Trophoblast cell (in vitro differentiated cells and primary cell): ENCODE measurements at regions not wholly inside any gene's neighbourhood (a gene's known extent, or its start where the extent isn't known, plus 50 kb on each side); places are given as distances from the start of the nearest gene placed in this dataset.

Experiments
- DNase-seq, 2 donors: peaks; one replicate each; pipeline ENCODE4 v3.0.0-alpha.2; 2016
- H2AFZ ChIP-seq: 2 replicates; pipeline ENCODE4 v1.6.1; 2013; ENCODE audit warnings: low read length, moderate library complexity, mild to moderate bottlenecking; ENCODE audit not compliant: insufficient read depth, poor library complexity
- H2AK5ac ChIP-seq: 2 replicates; pipeline ENCODE4 v1.6.1; 2013; ENCODE audit warnings: mild to moderate bottlenecking, low read length
- H2BK120ac ChIP-seq: 2 replicates; pipeline ENCODE4 v1.6.1; 2013; ENCODE audit warnings: low read length, mild to moderate bottlenecking, moderate library complexity; ENCODE audit not compliant: insufficient read depth, poor library complexity
- H2BK12ac ChIP-seq: 2 replicates; pipeline ENCODE4 v1.6.1; 2013; ENCODE audit warnings: mild to moderate bottlenecking, low read length, moderate library complexity
- H2BK5ac ChIP-seq: 2 replicates; pipeline ENCODE4 v1.6.1; 2013; ENCODE audit warnings: low read length, low read depth, moderate library complexity, mild to moderate bottlenecking; ENCODE audit not compliant: poor library complexity
- H3K14ac ChIP-seq: 2 replicates; pipeline ENCODE4 v1.6.1; 2013; ENCODE audit warnings: mild to moderate bottlenecking, low read length
- H3K18ac ChIP-seq: 2 replicates; pipeline ENCODE4 v1.6.1; 2013; ENCODE audit warnings: mild to moderate bottlenecking, low read length
- H3K23ac ChIP-seq: 2 replicates; pipeline ENCODE4 v1.6.1; 2013; ENCODE audit warnings: low read length
- H3K27ac ChIP-seq: 2 replicates; pipeline ENCODE4 v1.5.1; 2013; ENCODE audit warnings: low read depth, mild to moderate bottlenecking, inconsistent platforms, low read length, moderate library complexity
- H3K27me3 ChIP-seq: 2 replicates; pipeline ENCODE4 v1.6.1; 2013; ENCODE audit warnings: inconsistent platforms, mild to moderate bottlenecking, low read length, moderate library complexity; ENCODE audit not compliant: insufficient read depth
- H3K36me3 ChIP-seq, 2 experiments: 1 replicate in 1 of 2; 2 replicates in 1 of 2; pipeline ENCODE4 v1.6.1; 2013; ENCODE audit warnings: low read length in 2 of 2, mild to moderate bottlenecking in 2 of 2, moderate library complexity in 1 of 2; ENCODE audit not compliant: insufficient read depth in 2 of 2, control insufficient read depth in 1 of 2
- H3K4ac ChIP-seq: 2 replicates; pipeline ENCODE4 v1.6.1; 2013; ENCODE audit warnings: low read depth, mild to moderate bottlenecking, low read length, moderate library complexity
- H3K4me1 ChIP-seq, 2 experiments: 1 replicate in 1 of 2; 2 replicates in 1 of 2; pipeline ENCODE4 v1.6.1; 2013; ENCODE audit warnings: low read length in 2 of 2, mild to moderate bottlenecking in 2 of 2, moderate library complexity in 1 of 2; ENCODE audit not compliant: insufficient read depth in 2 of 2, control insufficient read depth in 1 of 2
- H3K4me2 ChIP-seq: 2 replicates; pipeline ENCODE4 v1.6.1; 2013; ENCODE audit warnings: inconsistent platforms, mild to moderate bottlenecking, low read length, moderate library complexity
- H3K4me3 ChIP-seq: 2 replicates; pipeline ENCODE4 v1.5.1; 2013; ENCODE audit warnings: mild to moderate bottlenecking, low read depth, low read length, inconsistent platforms
- H3K79me1 ChIP-seq: one replicate; pipeline ENCODE4 v1.6.1; 2013; ENCODE audit warnings: low read length
- H3K79me2 ChIP-seq: 2 replicates; pipeline ENCODE4 v1.6.1; 2013; ENCODE audit warnings: low read length, mild to moderate bottlenecking; ENCODE audit not compliant: control insufficient read depth, insufficient read depth, poor library complexity
- H3K9ac ChIP-seq: 2 replicates; pipeline ENCODE4 v1.6.1; 2013; ENCODE audit warnings: mild to moderate bottlenecking, low read length
- H3K9me3 ChIP-seq: 2 replicates; pipeline ENCODE4 v1.6.1; 2013; ENCODE audit warnings: low read depth, mild to moderate bottlenecking, control low read depth, inconsistent platforms, low read length; ENCODE audit not compliant: insufficient read depth
- H4K12ac ChIP-seq: 2 replicates; pipeline ENCODE4 v1.6.1; 2013; ENCODE audit warnings: low read depth, mild to moderate bottlenecking, low read length, moderate library complexity
- H4K8ac ChIP-seq: 2 replicates; pipeline ENCODE4 v1.6.1; 2013; ENCODE audit warnings: low read depth, mild to moderate bottlenecking, low read length, moderate library complexity
- H4K91ac ChIP-seq: one replicate; pipeline ENCODE4 v1.6.1; 2013; ENCODE audit warnings: low read depth, mild to moderate bottlenecking, low read length, moderate library complexity
- WGBS: extraction: QIAGEN DNeasy Blood & Tissue Kit; methylation state at CpG from one replicate; pipeline ENCODE4 v1.1.7; 2013; ENCODE audit warnings: missing lambda C conversion rate; ENCODE audit not compliant: insufficient read length, insufficient coverage; ENCODE audit errors: extremely low coverage; 5-methylcytosine and 5-hydroxymethylcytosine counted together

DNA sequence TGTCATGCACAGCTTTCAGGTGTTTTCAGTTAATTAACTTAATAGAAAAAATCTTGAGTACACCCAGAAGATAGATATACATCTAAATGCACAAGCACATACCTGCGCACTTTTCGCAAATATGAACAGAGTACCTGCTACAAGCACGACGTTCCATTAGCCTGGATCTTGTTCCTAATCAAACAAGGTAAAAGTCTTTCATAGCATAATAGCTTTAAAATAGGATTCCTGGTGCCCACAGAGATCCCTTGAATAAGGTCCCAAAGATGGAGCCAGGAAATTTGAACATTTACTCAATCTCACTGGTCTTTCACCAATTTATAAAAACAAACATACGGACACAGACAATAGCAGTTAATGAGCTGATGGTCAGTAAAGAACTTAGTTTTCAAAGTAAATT, 689.8 kb upstream of the CHORDC1 start:
- Histone ChIP-seq H2BK5ac (no peak overlapping the region), H3K9me3 (no peaks in the 10 kb centered on the region), H4K8ac (no peak overlapping the region), H3K18ac (no peak overlapping the region), H3K4ac (no peak overlapping the region), H2BK12ac (no peak overlapping the region), H3K14ac (no peak overlapping the region), H2AK5ac (no peak overlapping the region), H3K4me2 (no peak overlapping the region), H3K79me1 (no peaks in the 10 kb centered on the region), H3K4me1 (no peaks in the 10 kb centered on the region), H2AFZ (no peak overlapping the region), H2BK120ac (no peak overlapping the region), H3K9ac (no peak overlapping the region), H3K36me3 (no peaks in the 10 kb centered on the region), H4K12ac (no peak overlapping the region), H3K27ac (no peak overlapping the region), H3K79me2 (no peaks in the 10 kb centered on the region), H3K23ac (no peak overlapping the region), H3K4me3 (no peak overlapping the region), H4K91ac (no peak overlapping the region), H3K27me3 (no peaks in the 10 kb centered on the region)
- no CpG with 5 or more reads among the region's 5 CpGs for WGBS
- peak in 1 of 2 donors; percentile 5 for DNase-seq

DNA sequence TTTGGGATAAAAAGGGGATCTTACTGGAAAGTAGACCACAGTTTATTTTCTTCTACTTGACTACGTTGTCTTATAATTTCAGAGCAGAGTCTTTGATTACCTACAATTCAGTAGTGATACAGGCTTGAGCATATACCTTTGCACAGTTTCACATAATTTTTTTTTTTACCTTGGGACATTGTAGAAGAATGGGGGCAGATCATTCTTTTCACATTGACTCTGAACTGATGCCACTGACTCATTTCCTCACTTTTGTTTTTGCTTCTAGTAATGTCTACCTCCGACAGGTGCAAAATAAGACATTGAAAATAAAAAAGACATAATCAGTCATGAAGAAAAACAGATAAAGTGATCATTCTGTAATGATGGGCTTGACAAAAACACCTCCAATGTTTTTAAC, 688.3 kb upstream of the CHORDC1 start:
- no peak overlapping the region for H4K91ac ChIP-seq
- no peaks in the 10 kb centered on the region for H3K4me1 ChIP-seq
- DNase-seq: no peak
- no peaks in the 10 kb centered on the region for H3K79me1 ChIP-seq
- no peak overlapping the region for H2BK120ac ChIP-seq
- WGBS: no CpG with 5 or more reads among the region's 2 CpGs
- no peak overlapping the region for H3K27ac ChIP-seq
- H3K18ac ChIP-seq: no peak overlapping the region
- H3K23ac ChIP-seq: no peak overlapping the region
- H3K4me2 ChIP-seq: no peak overlapping the region
- H4K8ac ChIP-seq: no peak overlapping the region
- no peaks in the 10 kb centered on the region for H3K9me3 ChIP-seq
- no peaks in the 10 kb centered on the region for H3K27me3 ChIP-seq
- no peak overlapping the region for H3K14ac ChIP-seq
- no peak overlapping the region for H3K9ac ChIP-seq
- no peak overlapping the region for H2AK5ac ChIP-seq
- no peak overlapping the region for H4K12ac ChIP-seq
- H3K4me3 ChIP-seq: no peak overlapping the region
- H2BK12ac ChIP-seq: no peak overlapping the region
- no peak overlapping the region for H2BK5ac ChIP-seq
- H3K36me3 ChIP-seq: no peaks in the 10 kb centered on the region
- H3K79me2 ChIP-seq: no peaks in the 10 kb centered on the region
- no peak overlapping the region for H2AFZ ChIP-seq
- H3K4ac ChIP-seq: no peak overlapping the region

DNA sequence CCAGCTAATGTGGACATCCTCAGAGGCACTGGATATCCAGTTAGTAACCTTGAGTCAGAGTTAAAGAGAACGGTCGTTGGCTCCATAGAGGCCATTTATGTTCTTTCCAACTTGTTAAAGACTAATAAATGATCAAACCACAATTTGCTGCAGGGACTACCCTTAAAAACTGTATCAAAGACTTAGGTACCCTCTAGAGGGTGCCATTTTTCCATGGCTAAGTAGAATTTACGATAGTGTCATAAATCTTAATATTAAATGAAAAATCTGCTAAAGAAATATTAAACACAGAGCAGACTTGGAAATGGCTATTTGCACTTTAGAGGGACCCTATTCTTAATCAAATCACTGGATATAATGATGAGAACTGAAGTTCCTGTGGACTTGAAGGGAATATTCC, 685.2 kb upstream of the CHORDC1 start:
- Histone ChIP-seq H2BK12ac (no peak overlapping the region), H3K4ac (no peak overlapping the region), H4K8ac (no peak overlapping the region), H3K27ac (no peak overlapping the region), H3K79me1 (no peaks in the 10 kb centered on the region), H3K9ac (no peak overlapping the region), H2AK5ac (no peak overlapping the region), H3K4me2 (no peak overlapping the region), H3K4me1 (no peaks in the 10 kb centered on the region), H2BK120ac (no peak overlapping the region), H2AFZ (no peak overlapping the region), H3K23ac (no peak overlapping the region), H2BK5ac (no peak overlapping the region), H4K12ac (no peak overlapping the region), H3K27me3 (no peaks in the 10 kb centered on the region), H3K9me3 (no peaks in the 10 kb centered on the region), H3K18ac (no peak overlapping the region), H3K4me3 (no peak overlapping the region), H3K14ac (no peak overlapping the region), H3K36me3 (no peaks in the 10 kb centered on the region), H3K79me2 (no peaks in the 10 kb centered on the region), H4K91ac (no peak overlapping the region)
- DNase-seq: no peak
- WGBS: no CpG with 5 or more reads among the region's 3 CpGs

DNA sequence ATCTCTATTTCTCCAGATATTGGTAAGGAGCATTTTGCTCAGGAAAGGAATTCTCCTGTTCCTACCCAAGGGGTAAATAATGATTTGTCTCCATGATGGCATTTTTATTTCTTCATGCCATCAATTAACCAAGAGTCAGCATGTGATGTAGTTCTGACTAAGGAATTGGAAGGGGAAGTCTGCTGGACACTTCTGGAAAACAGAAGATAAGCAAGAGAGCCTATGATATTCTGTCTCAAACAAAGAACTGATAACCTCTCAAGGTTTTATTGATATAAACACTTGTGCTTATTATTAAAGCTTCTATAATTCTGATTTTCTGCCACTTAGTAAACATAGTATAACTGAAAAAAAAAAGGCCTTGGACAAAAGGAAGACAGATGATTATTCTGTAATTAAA, 673.0 kb upstream of the CHORDC1 start:
- no peak overlapping the region for H2BK120ac ChIP-seq
- H2BK5ac ChIP-seq: no peak overlapping the region
- no peaks in the 10 kb centered on the region for H3K36me3 ChIP-seq
- no peak overlapping the region for H3K27ac ChIP-seq
- H3K14ac ChIP-seq: no peak overlapping the region
- H4K12ac ChIP-seq: no peak overlapping the region
- no peak overlapping the region for H4K91ac ChIP-seq
- no peak overlapping the region for H2BK12ac ChIP-seq
- H3K4me3 ChIP-seq: no peak overlapping the region
- no peak overlapping the region for H3K18ac ChIP-seq
- H3K27me3 ChIP-seq: no peaks in the 10 kb centered on the region
- H3K79me1 ChIP-seq: no peaks in the 10 kb centered on the region
- no peaks in the 10 kb centered on the region for H3K4me1 ChIP-seq
- DNase-seq: no peak
- no peak overlapping the region for H2AFZ ChIP-seq
- no peak overlapping the region for H3K23ac ChIP-seq
- no peak overlapping the region for H3K4me2 ChIP-seq
- H3K4ac ChIP-seq: no peak overlapping the region
- no peak overlapping the region for H3K9ac ChIP-seq
- no peak overlapping the region for H4K8ac ChIP-seq
- no peaks in the 10 kb centered on the region for H3K9me3 ChIP-seq
- H2AK5ac ChIP-seq: no peak overlapping the region
- H3K79me2 ChIP-seq: no peaks in the 10 kb centered on the region

DNA sequence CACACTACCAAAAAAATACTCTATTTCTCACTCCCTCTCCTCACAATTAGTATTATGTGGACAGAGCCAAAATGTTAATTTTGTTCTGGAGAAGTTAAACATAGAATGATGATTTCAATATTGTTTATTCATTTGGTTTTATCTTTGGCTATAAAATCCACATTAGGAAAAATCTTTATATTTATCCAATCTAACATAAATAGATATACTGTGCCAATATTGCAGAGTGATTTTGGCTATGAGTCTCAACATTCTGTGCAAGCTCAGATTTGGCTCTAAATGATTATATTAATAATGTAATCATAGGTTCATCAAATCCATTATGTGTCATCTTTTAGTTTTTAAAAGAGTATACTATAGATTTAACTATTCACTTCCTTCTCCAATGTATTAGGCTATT, 667.5 kb upstream of the CHORDC1 start:
- Histone ChIP-seq H2BK120ac (no peak overlapping the region), H2BK5ac (no peak overlapping the region), H2AFZ (no peak overlapping the region), H4K8ac (no peak overlapping the region), H3K4ac (no peak overlapping the region), H3K79me2 (no peaks in the 10 kb centered on the region), H4K12ac (no peak overlapping the region), H3K23ac (no peak overlapping the region), H4K91ac (no peak overlapping the region), H3K27me3 (no peaks in the 10 kb centered on the region), H3K36me3 (no peaks in the 10 kb centered on the region), H3K27ac (no peak overlapping the region), H3K79me1 (no peaks in the 10 kb centered on the region), H3K4me1 (no peaks in the 10 kb centered on the region), H3K9me3 (no peaks in the 10 kb centered on the region), H2AK5ac (no peak overlapping the region), H3K14ac (no peak overlapping the region), H3K9ac (no peak overlapping the region), H2BK12ac (no peak overlapping the region), H3K4me3 (no peak overlapping the region), H3K18ac (no peak overlapping the region), H3K4me2 (no peak overlapping the region)
- DNase-seq: no peak
